ENCODE measurements at regions not wholly inside any gene's neighbourhood (a gene's known extent, or its start where the extent isn't known, plus 50 kb on each side); places are given as distances from the start of the nearest gene placed in this dataset.

DNA sequence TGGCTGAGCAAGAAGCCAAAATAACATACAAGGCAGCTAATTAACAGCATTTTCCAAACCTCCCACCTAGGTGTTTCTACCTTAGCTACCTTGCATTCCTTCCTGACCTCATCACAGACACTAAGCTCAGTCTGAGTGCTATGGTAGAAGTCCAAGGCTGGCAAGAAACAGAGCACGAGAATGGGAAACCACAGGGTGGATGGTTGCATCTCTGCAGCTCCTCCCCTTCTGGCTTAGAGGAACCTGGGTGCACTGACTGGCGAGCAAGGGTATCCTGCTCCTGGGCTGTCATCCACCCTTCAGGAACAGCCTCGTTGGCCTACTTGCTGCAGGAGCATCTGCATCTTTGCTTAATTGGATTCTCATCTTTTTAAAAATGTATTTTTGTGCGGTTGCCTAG, 73.1 kb upstream of the KIRREL3 start:
- ChIA-PET RAD21 (ENCODE audit: unreplicated experiment) (interaction anchor here (0.8 to 3.1 kb wide), 7 partner anchors 8 to 760 kb away, joined by 3 to 11 read pairs (median 4); no protein-coding TSS in a partner anchor), SMC1A (ENCODE audit: uncharacterized antibody, unreplicated experiment) (interaction anchor here (0.6 to 4.4 kb wide), 10 partner anchors 9 to 466 kb away, joined by 3 to 18 read pairs (median 4); no protein-coding TSS in a partner anchor), POLR2A (interaction anchor here (0.7 kb wide), 1 partner anchor 734 kb away, joined by 3 read pairs; no protein-coding TSS in a partner anchor), CTCF (interaction anchor here (0.8 to 4.8 kb wide), 13 partner anchors 9 to 762 kb away, joined by 3 to 51 read pairs (median 5); no protein-coding TSS in a partner anchor)
- Histone ChIP-seq H3K4me1 (ENCODE audit: control insufficient read depth, insufficient read depth, low read length) (peaks cover 12% of the 10 kb centered on the region), H3K9ac (ENCODE audit: control insufficient read depth, insufficient read depth, low read length) (no peak overlapping the region), H3K27me3 (replicated peaks in 1 of 2; ENCODE audit: control insufficient read depth in 2 of 2, insufficient read depth in 2 of 2, low read length in 1 of 2) (no peaks in the 10 kb centered on the region; a peak in 2 of 4 replicates), H3K36me3 (ENCODE audit: control insufficient read depth in 2 of 2, insufficient read depth in 2 of 2, low read length in 1 of 2) (no peaks in the 10 kb centered on the region), H4K20me1 (ENCODE audit: control insufficient read depth, insufficient read depth) (no peaks in the 10 kb centered on the region), H3K4me3 (no peak overlapping the region; the same call in 1 of the 2 replicates), H3K79me2 (ENCODE audit: control insufficient read depth, insufficient read depth, low read length) (no peaks in the 10 kb centered on the region), H3K27ac (ENCODE audit: control insufficient read depth, insufficient read depth) (no peak overlapping the region), H3K4me2 (ENCODE audit: control insufficient read depth, insufficient read depth) (peak overlapping the region; percentile 17), H2AFZ (ENCODE audit: control insufficient read depth, low read depth, low read length) (no peak overlapping the region), H3K9me3 (replicated peaks; ENCODE audit: control insufficient read depth, insufficient read depth, low read length) (no peaks in the 10 kb centered on the region)
- TF ChIP-seq, protein P1, sequence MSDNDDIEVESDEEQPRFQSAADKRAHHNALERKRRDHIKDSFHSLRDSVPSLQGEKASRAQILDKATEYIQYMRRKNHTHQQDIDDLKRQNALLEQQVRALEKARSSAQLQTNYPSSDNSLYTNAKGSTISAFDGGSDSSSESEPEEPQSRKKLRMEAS (IDR thresholded peaks at IDR 0.05; ENCODE audit: low read depth, low read length), result no peak
- no peak for TF ChIP-seq MYB (IDR thresholded peaks at IDR 0.05; ENCODE audit: borderline replicate concordance, low read depth, low read length)
- TF ChIP-seq, protein P2, sequence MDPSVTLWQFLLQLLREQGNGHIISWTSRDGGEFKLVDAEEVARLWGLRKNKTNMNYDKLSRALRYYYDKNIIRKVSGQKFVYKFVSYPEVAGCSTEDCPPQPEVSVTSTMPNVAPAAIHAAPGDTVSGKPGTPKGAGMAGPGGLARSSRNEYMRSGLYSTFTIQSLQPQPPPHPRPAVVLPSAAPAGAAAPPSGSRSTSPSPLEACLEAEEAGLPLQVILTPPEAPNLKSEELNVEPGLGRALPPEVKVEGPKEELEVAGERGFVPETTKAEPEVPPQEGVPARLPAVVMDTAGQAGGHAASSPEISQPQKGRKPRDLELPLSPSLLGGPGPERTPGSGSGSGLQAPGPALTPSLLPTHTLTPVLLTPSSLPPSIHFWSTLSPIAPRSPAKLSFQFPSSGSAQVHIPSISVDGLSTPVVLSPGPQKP (IDR thresholded peaks at IDR 0.05; ENCODE audit: low read depth, low read length), result no peak
- no peak for TF ChIP-seq SREBF2 (IDR thresholded peaks at IDR 0.05; ENCODE audit: low read length)
- TF ChIP-seq TCF7 (IDR thresholded peaks at IDR 0.05; ENCODE audit: borderline replicate concordance), result no peak
- TF ChIP-seq MEF2A (IDR thresholded peaks at IDR 0.05; ENCODE audit: insufficient read depth, low read depth, low read length), result no peak
- TF ChIP-seq MEF2B (IDR thresholded peaks at IDR 0.05; ENCODE audit: partially characterized antibody, poor library complexity, severe bottlenecking), result no peak
- no peak for TF ChIP-seq IRF4 (IDR thresholded peaks at IDR 0.05; ENCODE audit: low read depth, low read length)
- no peak for TF ChIP-seq YY1 (IDR thresholded peaks at IDR 0.05; ENCODE audit: low read depth, low read length)
- no peak for TF ChIP-seq SUZ12 (IDR thresholded peaks at IDR 0.05; ENCODE audit: unreplicated experiment)
- no peak for TF ChIP-seq ZNF24 (IDR thresholded peaks at IDR 0.05)
- TF ChIP-seq HCFC1 (IDR thresholded peaks at IDR 0.05; ENCODE audit: low read length), result no peak
- no peak for TF ChIP-seq BMI1 (IDR thresholded peaks at IDR 0.05; ENCODE audit: borderline replicate concordance)
- no peak for TF ChIP-seq NFYB (IDR thresholded peaks at IDR 0.05; ENCODE audit: insufficient read depth, low read depth, low read length)
- TF ChIP-seq RAD21 (IDR thresholded peaks at IDR 0.05; ENCODE audit: insufficient read depth, low read depth, low read length), result no peak
- TF ChIP-seq POU2F2 (IDR thresholded peaks at IDR 0.05; ENCODE audit: borderline replicate concordance, low read depth, low read length), result no peak
- 19% methylated on average over 4 of the region's 4 CpGs for WGBS (ENCODE audit: insufficient coverage, insufficient replicate concordance, low lambda C conversion rate, missing lambda C conversion rate)
- intact Hi-C loops (cut with micrococcal nuclease; ENCODE audit: unreplicated experiment), result loop anchor here (1.0 to 2.0 kb wide), 4 partner anchors 69 to 633 kb away; no protein-coding TSS in a partner anchor
- peak; percentile 5; the same call in 1 of the 3 replicates for ATAC-seq
- BruUV-seq (replicated peaks), result no TSS peak
- DNase-seq (ENCODE audit: low read depth, low spot score), result no peak
- no peak for FAIRE-seq
- in situ Hi-C loops (cut with MboI), result loop anchor here (10.0 kb wide), 1 partner anchor 359 kb away; no protein-coding TSS in a partner anchor

Data from GM12878 (cell line).